NCI-H526 (cell line): ENCODE measurements at regions not wholly inside any gene's neighbourhood (a gene's known extent, or its start where the extent isn't known, plus 50 kb on each side); places are given as distances from the start of the nearest gene placed in this dataset.
"Not testable (repeated sequence)": the region's sequence is repeated elsewhere in the genome, so short reads cannot be mapped to it uniquely, and the experiment has no call there.

Source experiments
- DNase-seq, 2 experiments: peaks; one replicate each; lab custom pipeline; 2025; lab: John Stamatoyannopoulos, UW

DNA sequence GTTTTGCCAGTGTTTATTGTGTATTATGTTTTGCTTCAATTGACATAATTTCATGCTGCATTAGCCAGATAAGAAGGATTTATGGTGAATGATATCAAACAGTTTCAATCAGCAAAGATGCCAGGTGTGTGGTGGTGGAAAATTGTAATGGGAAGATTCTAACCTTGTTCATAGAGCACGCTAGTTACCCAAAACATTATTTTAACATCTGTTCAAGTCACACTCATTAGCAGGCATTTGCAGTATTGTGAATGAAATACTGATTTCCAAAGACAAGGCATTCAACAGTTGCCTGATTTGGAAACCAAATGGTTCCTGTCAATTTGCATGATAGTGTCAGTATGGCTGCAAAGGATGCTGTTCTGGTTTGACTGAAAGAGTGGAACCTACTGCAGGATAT lies 129.7 kb downstream of the EPC1 start:
- DNase-seq, result peak; percentile 31 to 48

- not testable (repeated sequence) for DNase-seq
These were observed 133.1 kb downstream of the EPC1 start for GRCh38 chr10:32213838-32214237.

DNA sequence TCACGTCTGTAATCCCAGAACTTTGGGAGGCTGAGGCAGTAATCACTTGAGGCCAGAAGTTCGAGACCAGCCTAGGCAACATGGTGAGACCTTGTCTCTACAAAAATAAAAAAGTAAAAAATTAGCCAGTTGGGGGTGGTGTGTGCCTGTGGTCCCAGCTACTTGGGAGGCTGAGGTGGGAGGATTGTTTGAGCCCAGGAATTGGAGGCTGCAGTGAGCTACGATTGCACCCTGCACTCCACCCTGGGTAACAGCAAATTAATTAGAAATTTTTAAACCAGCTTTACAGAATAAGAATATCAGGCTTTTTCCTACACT lies 136.0 kb downstream of the EPC1 start:
- no peak for DNase-seq

- peak; percentile 41 to 65 for DNase-seq
These were observed 136.5 kb downstream of the EPC1 start for GRCh38 chr10:32210306-32211045.

GRCh38 chr10:32208005-32208404 lies 139.0 kb downstream of the EPC1 start:
- DNase-seq, result not testable (repeated sequence)

DNA sequence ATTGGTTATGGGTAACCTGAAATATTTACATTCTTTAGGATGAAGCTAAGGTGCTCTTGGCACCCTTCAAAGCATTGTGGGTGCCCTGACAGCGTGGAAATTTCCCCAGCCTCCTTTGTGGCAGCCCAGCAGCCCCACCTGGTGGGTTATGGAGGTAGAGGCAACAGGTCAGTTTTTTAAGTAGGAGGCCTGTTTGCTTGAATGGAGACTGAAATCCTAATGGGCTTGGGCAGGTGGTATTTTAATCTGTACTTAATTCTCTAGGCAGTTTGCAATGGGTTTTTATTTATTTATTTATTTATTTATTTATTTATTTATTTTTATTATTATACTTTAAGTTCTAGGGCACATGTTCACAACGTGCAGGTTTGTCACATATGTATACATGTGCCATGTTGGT lies 139.4 kb downstream of the EPC1 start:
- peak in 1 of 2 experiments; percentile 46 for DNase-seq

- no peak for DNase-seq
These were observed 141.3 kb downstream of the EPC1 start for GRCh38 chr10:32205670-32206069.

DNA sequence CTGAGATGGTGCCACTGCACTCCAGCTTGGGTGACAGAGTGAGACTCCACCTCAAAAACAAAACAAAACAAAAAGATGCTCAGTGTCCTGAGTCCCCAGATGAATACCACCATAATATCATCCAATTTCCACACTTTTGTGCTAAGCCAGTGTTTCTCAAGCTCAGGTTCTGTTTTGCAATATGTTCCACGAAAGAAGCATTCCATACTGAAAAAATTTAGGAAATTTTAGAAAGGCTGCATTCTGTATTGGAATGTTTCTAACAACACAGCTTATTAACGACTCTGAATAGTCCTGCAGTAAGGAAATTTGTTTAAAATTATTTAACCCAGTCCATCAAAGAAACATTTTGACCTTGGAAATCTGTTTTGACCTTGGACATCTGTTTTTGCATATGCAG lies 142.4 kb downstream of the EPC1 start:
- DNase-seq, result no peak

DNA sequence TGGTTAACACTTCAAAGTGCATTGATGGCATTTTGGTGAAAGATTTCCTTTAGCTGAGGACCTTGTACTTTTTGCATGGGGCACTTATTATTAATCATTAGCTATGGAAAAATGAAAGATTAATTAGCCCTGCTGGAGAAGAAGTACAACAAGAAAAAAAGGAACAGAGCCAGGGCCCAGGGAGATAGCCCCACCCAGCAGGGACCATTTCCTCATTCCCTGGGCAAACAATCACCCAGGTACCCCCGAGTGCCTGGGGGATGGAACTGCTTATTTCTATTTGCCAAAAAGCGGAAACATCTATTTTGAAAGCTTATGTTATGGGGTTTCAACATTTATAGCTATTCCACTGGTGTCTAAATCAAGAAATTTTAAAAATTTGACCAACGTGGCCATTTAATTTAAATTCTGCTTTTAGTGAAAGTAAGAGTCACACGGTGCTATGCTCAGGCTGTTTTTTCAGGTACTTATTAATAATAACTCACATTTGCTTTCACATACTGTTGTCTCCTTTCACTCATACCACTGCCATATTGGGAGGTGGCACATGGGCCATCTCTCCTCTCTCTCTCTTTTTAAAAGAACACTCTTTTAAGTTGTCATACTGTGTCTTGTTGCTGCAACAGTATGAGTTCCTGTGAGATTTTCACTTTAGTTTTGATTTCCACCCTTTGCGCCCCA lies 143.6 kb upstream of the KIF5B start:
- DNase-seq, result no peak

GRCh38 chr10:32197423-32197822 lies 141.2 kb upstream of the KIF5B start:
- DNase-seq, result no peak

DNA sequence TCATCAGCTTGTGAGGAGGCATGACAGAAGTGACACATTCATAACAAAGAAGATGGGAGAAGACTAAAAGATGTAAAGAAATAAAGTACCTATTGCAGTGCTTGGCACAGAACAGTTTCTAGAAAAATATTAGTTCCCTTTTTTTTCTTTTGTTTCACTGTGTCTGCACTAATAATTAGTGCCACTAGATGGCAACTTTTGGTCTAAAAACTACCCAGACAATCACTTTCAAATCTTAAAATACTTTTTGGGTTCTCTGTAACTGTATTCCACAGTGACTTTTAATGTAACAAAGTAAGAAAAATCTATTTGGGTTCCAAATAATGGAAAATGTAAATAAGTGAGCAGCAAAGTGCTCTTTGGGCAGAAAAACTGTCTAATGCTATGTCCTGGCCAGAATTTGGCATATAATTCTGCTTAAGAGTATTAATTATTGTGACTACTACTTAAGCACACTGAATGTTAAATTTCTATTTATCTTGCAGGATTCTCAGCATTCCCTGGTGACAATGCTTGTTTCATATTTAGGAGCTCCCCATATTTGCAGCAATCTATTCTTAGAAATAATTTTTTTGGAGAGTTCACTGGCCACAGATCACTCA lies 134.8 kb upstream of the KIF5B start:
- DNase-seq, result peak in 1 of 2 experiments; percentile 15

DNA sequence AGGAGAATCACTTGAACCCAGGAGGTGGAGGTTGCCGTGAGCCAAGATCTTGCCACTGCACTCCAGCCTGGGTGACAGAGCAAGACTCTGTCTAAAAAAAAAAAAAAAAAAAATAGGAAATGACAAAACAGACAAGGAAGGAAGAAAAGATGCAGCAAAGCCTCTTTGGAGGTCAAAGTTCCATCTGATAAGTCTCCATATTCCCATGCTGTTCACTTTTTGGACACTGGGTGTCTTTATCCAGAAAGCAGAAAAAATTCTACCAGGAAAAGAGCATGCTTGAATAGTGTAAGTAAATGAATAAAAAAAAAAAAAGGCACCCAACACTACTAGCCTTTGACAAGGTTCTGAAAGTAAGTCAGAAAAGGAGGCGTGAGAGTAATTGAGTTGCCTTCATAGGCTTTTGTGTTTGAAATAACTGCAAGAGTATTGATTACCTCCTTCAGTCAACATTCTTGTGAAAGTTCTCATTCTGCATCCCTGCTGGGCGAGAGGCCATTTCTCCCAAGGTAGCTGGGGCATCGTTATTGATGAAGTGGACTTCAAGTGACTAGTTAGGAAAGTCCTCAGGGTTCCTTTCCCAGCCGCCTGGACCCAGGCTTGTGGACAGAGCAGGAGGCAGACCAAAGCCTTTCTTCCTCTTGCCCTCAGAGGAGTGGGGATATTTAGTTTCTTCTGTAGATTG lies 133.3 kb upstream of the KIF5B start:
- peak in 1 of 2 experiments; percentile 1 for DNase-seq

DNA sequence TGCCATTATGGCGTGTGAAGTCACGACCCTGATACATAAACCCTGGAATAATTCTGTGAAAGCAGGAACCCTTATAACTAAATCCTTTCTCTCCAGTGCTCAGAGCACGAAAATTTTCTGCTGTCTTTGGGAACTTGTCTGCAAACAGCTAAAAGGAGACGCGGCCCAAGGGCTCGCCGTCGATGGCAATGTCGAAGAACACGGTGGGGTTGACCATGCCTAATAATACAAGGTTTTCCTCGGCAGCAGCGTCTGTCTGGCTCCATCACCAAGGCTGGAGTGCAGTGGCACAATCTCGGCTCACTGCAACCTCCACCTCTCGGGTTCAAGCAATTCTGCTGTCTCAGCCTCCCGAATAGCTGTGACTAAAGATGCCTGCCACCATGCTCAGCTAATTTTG lies 132.4 kb upstream of the KIF5B start:
- not testable (repeated sequence) for DNase-seq

- peak in 1 of 2 experiments; percentile 20 for DNase-seq
These were observed 131.5 kb upstream of the KIF5B start for GRCh38 chr10:32187686-32188085.

DNA sequence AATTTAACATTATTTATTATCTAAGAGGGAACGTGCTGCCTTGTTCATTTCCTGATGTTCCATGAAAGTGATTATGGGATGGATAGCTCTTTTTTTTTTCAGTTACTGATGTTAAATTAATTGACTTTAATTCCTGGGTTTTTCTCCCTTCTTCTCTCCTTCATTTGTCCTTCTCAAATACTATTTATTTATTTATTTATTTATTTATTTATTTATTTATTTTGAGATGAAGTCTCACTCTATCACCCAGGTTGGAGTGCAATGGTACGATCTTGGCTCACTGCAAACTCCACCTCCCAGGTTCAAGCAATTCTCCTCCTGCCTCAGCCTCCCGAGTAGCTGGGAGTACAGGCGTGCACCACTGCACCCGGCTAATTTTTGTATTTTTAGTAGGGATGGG lies 127.4 kb upstream of the KIF5B start:
- DNase-seq, result not testable (repeated sequence)

- no peak for DNase-seq
These were observed 126.3 kb upstream of the KIF5B start for GRCh38 chr10:32182476-32182875.

DNA sequence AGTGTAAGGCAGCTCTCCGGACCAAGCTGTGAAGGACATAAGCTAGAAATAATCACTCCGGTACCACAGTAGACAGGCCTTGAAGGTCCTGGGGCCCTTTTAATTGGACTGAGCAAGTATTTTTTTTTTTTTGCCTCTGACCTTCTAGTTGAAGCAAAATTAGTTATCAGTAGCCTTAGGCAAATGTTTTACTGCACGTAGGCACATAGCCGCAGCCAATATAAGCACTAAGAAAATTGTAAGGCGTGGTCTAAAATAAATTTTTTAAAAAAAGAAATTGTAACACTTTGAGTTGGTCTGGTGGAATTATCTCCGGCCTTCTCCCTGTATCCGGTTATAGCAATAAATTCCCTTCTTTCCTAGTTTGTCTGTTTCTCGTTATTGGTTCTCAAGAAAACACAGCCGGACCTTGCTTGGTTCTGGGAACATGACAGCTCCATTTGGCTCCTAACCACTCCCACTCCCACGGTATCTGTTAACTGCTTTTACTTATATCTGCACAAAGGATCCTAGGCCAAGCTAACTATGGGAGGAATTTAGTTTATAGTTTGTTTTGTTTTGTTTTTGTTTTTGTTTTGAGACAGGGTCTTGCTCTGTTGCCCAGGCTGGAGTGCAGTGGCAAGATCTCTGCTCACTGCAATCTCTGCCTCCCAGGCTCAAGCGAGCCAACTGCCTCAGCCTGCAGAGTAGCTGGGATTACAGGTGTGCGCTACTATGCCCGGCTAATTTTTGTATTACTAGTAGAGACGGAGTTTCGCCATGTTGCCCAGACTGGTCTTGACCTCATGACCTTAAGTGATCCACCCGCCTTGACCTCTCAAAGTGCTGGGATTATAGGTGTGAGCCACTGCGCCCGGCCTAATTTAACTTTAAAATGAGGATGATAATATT lies 124.4 kb upstream of the KIF5B start:
- no peak for DNase-seq

DNA sequence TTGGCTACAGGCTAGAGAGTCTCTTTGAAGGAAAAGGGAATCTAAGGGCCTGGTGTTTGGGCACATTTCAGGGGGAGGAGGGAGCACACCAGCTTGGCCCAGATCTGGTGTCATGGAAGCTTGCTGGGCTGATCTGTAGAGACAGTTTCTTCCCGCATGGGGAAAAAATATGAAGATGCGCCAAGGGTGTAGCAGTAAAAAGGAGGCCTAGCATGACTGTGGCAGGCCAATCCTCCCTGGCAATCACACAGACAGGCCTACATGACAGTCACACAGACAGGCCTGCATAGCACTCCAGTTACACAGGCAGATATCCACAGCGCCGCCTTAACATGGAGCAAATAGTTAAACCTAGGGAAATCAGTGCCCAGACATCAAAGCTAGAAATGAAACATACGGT lies 123.6 kb upstream of the KIF5B start:
- no peak for DNase-seq

GRCh38 chr10:32177594-32177993 lies 121.4 kb upstream of the KIF5B start:
- DNase-seq, result not testable (repeated sequence)

GRCh38 chr10:32175629-32176028 lies 119.4 kb upstream of the KIF5B start:
- DNase-seq, result no peak

DNA sequence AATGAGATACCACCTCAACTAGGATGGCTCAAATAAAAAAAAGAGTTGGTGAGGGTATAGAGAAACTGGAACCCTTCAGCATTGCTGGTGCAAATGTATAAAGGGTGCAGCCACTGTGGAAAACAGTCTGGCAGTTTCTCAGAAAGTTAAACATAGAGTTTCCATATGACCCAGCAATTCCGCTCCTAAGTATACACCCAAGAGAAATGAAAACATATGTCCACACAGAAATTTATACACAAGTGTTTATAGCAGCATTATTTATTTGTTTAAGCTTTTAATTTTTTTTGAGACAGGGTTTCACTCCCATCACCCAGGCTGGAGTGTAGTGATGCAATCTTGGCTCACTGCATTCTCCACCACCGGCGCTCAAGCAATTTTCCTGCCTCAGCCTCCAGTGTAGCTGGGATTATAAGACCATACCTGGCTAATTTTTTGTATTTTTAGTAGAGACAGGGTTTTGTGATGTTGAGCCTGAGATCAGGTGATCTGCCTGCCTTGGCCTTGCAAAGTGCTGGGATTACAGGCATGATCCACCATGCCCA lies 118.2 kb upstream of the KIF5B start:
- DNase-seq, result no peak
